ENCODE measurements at regions not wholly inside any gene's neighbourhood (a gene's known extent, or its start where the extent isn't known, plus 50 kb on each side); places are given as distances from the start of the nearest gene placed in this dataset.
"Not testable (repeated sequence)": the region's sequence is repeated elsewhere in the genome, so short reads cannot be mapped to it uniquely, and the experiment has no call there.

DNA sequence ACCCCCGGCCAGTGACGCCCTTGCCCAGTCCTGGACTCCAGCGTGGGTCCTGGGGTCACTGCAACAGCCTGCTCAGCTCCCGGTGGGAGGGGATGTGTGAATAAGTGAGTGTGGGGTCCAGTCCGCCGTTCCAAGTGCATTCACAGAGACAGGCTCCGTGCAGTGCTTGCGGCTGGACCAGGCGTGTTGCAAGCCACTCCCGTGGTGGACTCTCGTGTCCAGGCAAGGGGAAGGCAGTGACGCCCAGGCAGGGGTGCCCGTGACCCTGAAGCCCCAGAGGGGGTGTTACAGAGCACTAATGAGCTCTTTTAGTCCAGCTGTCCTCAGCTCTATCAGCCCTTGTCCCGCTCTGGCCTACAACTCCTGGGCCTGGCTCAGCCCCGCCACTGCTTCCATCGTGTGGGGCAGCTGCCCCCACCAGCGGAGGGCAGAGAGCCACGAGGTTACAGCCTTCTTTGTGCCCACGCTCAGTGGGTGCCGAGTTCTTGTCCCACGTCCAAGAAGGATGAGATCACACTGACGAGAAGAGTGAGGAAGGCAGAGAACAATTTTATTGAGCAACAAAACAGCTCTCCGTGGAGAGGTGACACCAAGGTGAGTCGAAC lies 1807.5 kb downstream of the LRRC4C start:
- H3K27me3 ChIP-seq (ENCODE audit: control insufficient read depth, insufficient read depth, low read length), result no peaks in the 10 kb centered on the region
- DNase-seq (ENCODE audit: low read depth), result no peak

GRCh38 chr11:39641751-39642150 lies 1817.7 kb downstream of the LRRC4C start:
- TF ChIP-seq, protein P1, sequence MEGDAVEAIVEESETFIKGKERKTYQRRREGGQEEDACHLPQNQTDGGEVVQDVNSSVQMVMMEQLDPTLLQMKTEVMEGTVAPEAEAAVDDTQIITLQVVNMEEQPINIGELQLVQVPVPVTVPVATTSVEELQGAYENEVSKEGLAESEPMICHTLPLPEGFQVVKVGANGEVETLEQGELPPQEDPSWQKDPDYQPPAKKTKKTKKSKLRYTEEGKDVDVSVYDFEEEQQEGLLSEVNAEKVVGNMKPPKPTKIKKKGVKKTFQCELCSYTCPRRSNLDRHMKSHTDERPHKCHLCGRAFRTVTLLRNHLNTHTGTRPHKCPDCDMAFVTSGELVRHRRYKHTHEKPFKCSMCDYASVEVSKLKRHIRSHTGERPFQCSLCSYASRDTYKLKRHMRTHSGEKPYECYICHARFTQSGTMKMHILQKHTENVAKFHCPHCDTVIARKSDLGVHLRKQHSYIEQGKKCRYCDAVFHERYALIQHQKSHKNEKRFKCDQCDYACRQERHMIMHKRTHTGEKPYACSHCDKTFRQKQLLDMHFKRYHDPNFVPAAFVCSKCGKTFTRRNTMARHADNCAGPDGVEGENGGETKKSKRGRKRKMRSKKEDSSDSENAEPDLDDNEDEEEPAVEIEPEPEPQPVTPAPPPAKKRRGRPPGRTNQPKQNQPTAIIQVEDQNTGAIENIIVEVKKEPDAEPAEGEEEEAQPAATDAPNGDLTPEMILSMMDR (IDR thresholded peaks at IDR 0.05; ENCODE audit: insufficient read depth, low read length, poor library complexity, severe bottlenecking), result no peak
- no peaks in the 10 kb centered on the region for H3K27me3 ChIP-seq (ENCODE audit: control insufficient read depth, insufficient read depth, low read length)
- no peak overlapping the region for H3K4me3 ChIP-seq (ENCODE audit: low read depth, low read length)
- DNase-seq (ENCODE audit: low read depth), result no peak
- no peaks in the 10 kb centered on the region for H3K36me3 ChIP-seq (ENCODE audit: control insufficient read depth, insufficient read depth, low read length)

More for the DNA sequence above, 1807.5 kb downstream of the LRRC4C start:
- Histone ChIP-seq H3K36me3 (ENCODE audit: control insufficient read depth, insufficient read depth, low read length) (no peaks in the 10 kb centered on the region), H3K4me3 (ENCODE audit: low read depth, low read length) (no peak overlapping the region)
- TF ChIP-seq, protein P1 (IDR thresholded peaks at IDR 0.05; ENCODE audit: insufficient read depth, low read length, poor library complexity, severe bottlenecking), result no peak

DNA sequence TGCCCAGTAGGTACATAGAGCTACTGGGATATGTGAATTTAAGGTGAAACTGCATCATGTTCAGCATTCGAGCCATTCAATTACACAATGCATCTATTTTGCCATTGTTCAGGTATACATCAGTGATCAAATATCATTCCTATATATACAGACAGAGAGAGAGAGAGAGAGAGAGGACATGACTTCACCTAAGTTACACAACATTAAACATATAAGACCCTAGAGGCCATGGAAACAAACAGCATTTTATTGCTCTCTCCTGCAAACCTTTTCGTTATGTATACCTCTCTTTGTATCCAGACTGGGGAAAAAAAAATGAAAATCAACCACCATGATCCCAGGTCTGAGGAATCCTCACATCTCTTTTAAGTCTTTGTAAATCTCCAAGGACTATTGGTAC lies 1829.1 kb downstream of the LRRC4C start:
- H3K36me3 ChIP-seq (ENCODE audit: control insufficient read depth, insufficient read depth, low read length), result no peaks in the 10 kb centered on the region
- TF ChIP-seq, protein P1 (IDR thresholded peaks at IDR 0.05; ENCODE audit: insufficient read depth, low read length, poor library complexity, severe bottlenecking), result no peak
- DNase-seq (ENCODE audit: low read depth), result no peak
- no peaks in the 10 kb centered on the region for H3K27me3 ChIP-seq (ENCODE audit: control insufficient read depth, insufficient read depth, low read length)
- H3K4me3 ChIP-seq (ENCODE audit: low read depth, low read length), result no peak overlapping the region

- TF ChIP-seq, protein P1 (IDR thresholded peaks at IDR 0.05; ENCODE audit: insufficient read depth, low read length, poor library complexity, severe bottlenecking), result no peak
- no peak for DNase-seq (ENCODE audit: low read depth)
- no peaks in the 10 kb centered on the region for H3K36me3 ChIP-seq (ENCODE audit: control insufficient read depth, insufficient read depth, low read length)
- H3K27me3 ChIP-seq (ENCODE audit: control insufficient read depth, insufficient read depth, low read length), result no peaks in the 10 kb centered on the region
- no peak overlapping the region for H3K4me3 ChIP-seq (ENCODE audit: low read depth, low read length)
Measured at GRCh38 chr11:39628311-39628710, 1831.1 kb downstream of the LRRC4C start.

GRCh38 chr11:39620309-39620708 lies 1839.1 kb downstream of the LRRC4C start:
- not testable (repeated sequence) for H3K27me3 ChIP-seq (ENCODE audit: control insufficient read depth, insufficient read depth, low read length); DNase-seq (ENCODE audit: low read depth); H3K36me3 ChIP-seq (ENCODE audit: control insufficient read depth, insufficient read depth, low read length); H3K4me3 ChIP-seq (ENCODE audit: low read depth, low read length)

GRCh38 chr11:39617971-39618370 lies 1841.5 kb downstream of the LRRC4C start:
- TF ChIP-seq, protein P1 (IDR thresholded peaks at IDR 0.05; ENCODE audit: insufficient read depth, low read length, poor library complexity, severe bottlenecking), result no peak
- Histone ChIP-seq H3K36me3 (ENCODE audit: control insufficient read depth, insufficient read depth, low read length) (no peaks in the 10 kb centered on the region), H3K27me3 (ENCODE audit: control insufficient read depth, insufficient read depth, low read length) (no peaks in the 10 kb centered on the region), H3K4me3 (ENCODE audit: low read depth, low read length) (no peak overlapping the region)
- no peak for DNase-seq (ENCODE audit: low read depth)

Data from kidney epithelial cell (primary cell).